Keratinocyte (primary cell): ENCODE measurements at regions not wholly inside any gene's neighbourhood (a gene's known extent, or its start where the extent isn't known, plus 50 kb on each side); places are given as distances from the start of the nearest gene placed in this dataset.

ENCODE experiments used
- DNase-seq: peaks from one replicate; pipeline ENCODE4 v3.0.0-alpha.2; 2011; ENCODE audit warnings: low read depth, missing footprints, low spot score
- FAIRE-seq: peaks from 2 replicates; lab custom pipeline; 2011; peaks lifted over from hg19 to GRCh38; lab: Jason Lieb, UNC
- H2AFZ ChIP-seq: 2 replicates; pipeline ENCODE4 v1.6.0; 2012; ENCODE audit warnings: low read length, control low read depth, inconsistent platforms; ENCODE audit not compliant: control insufficient read depth
- H3K27ac ChIP-seq: 2 replicates; pipeline ENCODE4 v1.5.1; 2011; ENCODE audit warnings: low read length; ENCODE audit not compliant: control insufficient read depth, insufficient read depth
- H3K27me3 ChIP-seq: 3 replicates; pipeline ENCODE4 v1.6.0; 2011; ENCODE audit warnings: low read length; ENCODE audit not compliant: control insufficient read depth, insufficient read depth; ENCODE audit errors: extremely low read depth
- H3K36me3 ChIP-seq, 2 experiments: 2 replicates in 1 of 2; 3 replicates in 1 of 2; pipeline ENCODE4 v1.5.1; 2011; ENCODE audit warnings: low read length in 2 of 2, mild to moderate bottlenecking in 1 of 2; ENCODE audit not compliant: control insufficient read depth in 2 of 2, insufficient read depth in 2 of 2; ENCODE audit errors: extremely low read depth in 1 of 2
- H3K4me1 ChIP-seq: 3 replicates; pipeline ENCODE4 v1.5.1; 2011; ENCODE audit warnings: low read length; ENCODE audit not compliant: control insufficient read depth, insufficient read depth; ENCODE audit errors: extremely low read depth
- H3K4me2 ChIP-seq: 3 replicates; pipeline ENCODE4 v1.6.0; 2011; ENCODE audit warnings: low read depth, low read length; ENCODE audit not compliant: control insufficient read depth, insufficient read depth; ENCODE audit errors: extremely low read depth
- H3K4me3 ChIP-seq, 3 experiments: fragments of 200-600 bp in 1 of 3; sonication (generic) in 1 of 3; 2 replicates in 2 of 3; 3 replicates in 1 of 3; pipeline ENCODE4 v1.5.1; 2011 to 2016; ENCODE audit warnings: low read length in 3 of 3, mild to moderate bottlenecking in 3 of 3, control low read depth in 2 of 3, inconsistent platforms in 1 of 3, low read depth in 1 of 3, mixed read lengths in 1 of 3, mixed run types in 1 of 3, moderate library complexity in 1 of 3; ENCODE audit not compliant: control insufficient read depth in 2 of 3, insufficient read depth in 2 of 3; ENCODE audit errors: extremely low read depth in 1 of 3
- H3K79me2 ChIP-seq: 2 replicates; pipeline ENCODE4 v1.6.0; 2012; ENCODE audit warnings: low read length; ENCODE audit not compliant: control insufficient read depth, insufficient read depth
- H3K9ac ChIP-seq: 3 replicates; pipeline ENCODE4 v1.6.0; 2011; ENCODE audit warnings: low read length; ENCODE audit not compliant: control insufficient read depth, insufficient read depth; ENCODE audit errors: extremely low read depth
- H3K9me1 ChIP-seq: 3 replicates; pipeline ENCODE4 v1.6.0; 2011; ENCODE audit warnings: low read length; ENCODE audit not compliant: control insufficient read depth, insufficient read depth; ENCODE audit errors: extremely low read depth
- H3K9me3 ChIP-seq: 2 replicates; pipeline ENCODE4 v1.5.1; 2012; ENCODE audit warnings: low read depth, low read length; ENCODE audit not compliant: control insufficient read depth
- H4K20me1 ChIP-seq: 3 replicates; pipeline ENCODE4 v1.6.0; 2011; ENCODE audit warnings: low read length; ENCODE audit not compliant: control insufficient read depth, insufficient read depth; ENCODE audit errors: extremely low read depth
- CTCF ChIP-seq, 3 experiments: IDR thresholded peaks in 1 of 3; conservative IDR thresholded peaks in 1 of 3; optimal IDR thresholded peaks in 1 of 3; 2 replicates in 2 of 3; 3 replicates in 1 of 3; pipeline versions ENCODE3 to v1.5.1; 2011; ENCODE audit warnings: low read length in 3 of 3, mild to moderate bottlenecking in 3 of 3, moderate library complexity in 2 of 3, control low read depth in 1 of 3, inconsistent platforms in 1 of 3; ENCODE audit not compliant: insufficient read depth in 2 of 3; ENCODE audit errors: extremely low read depth in 1 of 3
- EZH2 ChIP-seq: IDR thresholded peaks from one replicate; pipeline ENCODE4 v1.6.1; 2012; ENCODE audit warnings: inconsistent platforms, mild to moderate bottlenecking, low read length, moderate library complexity
- dilution Hi-C: fragments of 300-500 bp; cut with MboI; formaldehyde crosslinking; loops from one replicate; pipeline ENCODE4 v1.7.0; 2020; ENCODE audit warnings: low sequenced_read_pairs; ENCODE audit not compliant: extremely low pct_ligation_motif_present

GRCh38 chr7:25906760-25907159, 245.2 kb upstream of the NFE2L3 start:
- Histone ChIP-seq H4K20me1 (no peaks in the 10 kb centered on the region), H3K4me2 (no peak overlapping the region), H3K9me3 (no peaks in the 10 kb centered on the region), H3K79me2 (no peaks in the 10 kb centered on the region), H3K4me3 (no peak overlapping the region), H3K27ac (no peak overlapping the region), H3K27me3 (no peaks in the 10 kb centered on the region), H3K9ac (no peak overlapping the region), H2AFZ (no peak overlapping the region), H3K4me1 (no peaks in the 10 kb centered on the region), H3K9me1 (no peaks in the 10 kb centered on the region), H3K36me3 (no peaks in the 10 kb centered on the region)
- TF ChIP-seq EZH2 (no peak), CTCF (optimal IDR thresholded peaks at IDR 0.05 in 1 of 3, IDR thresholded peaks at IDR 0.05 in 1 of 3, conservative IDR thresholded peaks at IDR 0.05 in 1 of 3; ENCODE audit: extremely low read depth in 1 of 3, insufficient read depth in 2 of 3, low read length in 3 of 3) (no peak)
- DNase-seq (no peak), FAIRE-seq (no peak)
- dilution Hi-C loops, result no loop called here

GRCh38 chr7:25907214-25907613, 244.8 kb upstream of the NFE2L3 start:
- dilution Hi-C loops, result no loop called here
- Histone ChIP-seq H2AFZ (no peak overlapping the region), H3K79me2 (no peaks in the 10 kb centered on the region), H3K9me3 (no peaks in the 10 kb centered on the region), H3K4me1 (no peaks in the 10 kb centered on the region), H3K27me3 (no peaks in the 10 kb centered on the region), H3K36me3 (no peaks in the 10 kb centered on the region), H3K4me3 (no peak overlapping the region), H4K20me1 (no peaks in the 10 kb centered on the region), H3K27ac (no peak overlapping the region), H3K4me2 (no peak overlapping the region), H3K9ac (no peak overlapping the region), H3K9me1 (no peaks in the 10 kb centered on the region)
- DNase-seq (no peak), FAIRE-seq (no peak)
- TF ChIP-seq EZH2 (no peak), CTCF (optimal IDR thresholded peaks at IDR 0.05 in 1 of 3, IDR thresholded peaks at IDR 0.05 in 1 of 3, conservative IDR thresholded peaks at IDR 0.05 in 1 of 3; ENCODE audit: extremely low read depth in 1 of 3, insufficient read depth in 2 of 3, low read length in 3 of 3) (no peak)
